ENCODE measurements at regions not wholly inside any gene's neighbourhood (a gene's known extent, or its start where the extent isn't known, plus 50 kb on each side); places are given as distances from the start of the nearest gene placed in this dataset.

GRCh38 chr16:72234387-72234786 is 62.4 kb upstream of the PMFBP1 start:
- no peaks in the 10 kb centered on the region for H3K36me3 ChIP-seq
- DNase-seq (no peak), ATAC-seq (no peak)
- H3K4me3 ChIP-seq: no peak overlapping the region
- no peaks in the 10 kb centered on the region for H3K4me1 ChIP-seq
- no peaks in the 10 kb centered on the region for H3K27me3 ChIP-seq
- H3K27ac ChIP-seq: no peak overlapping the region
- intact Hi-C loops (cut with DNase I): no loop called here
- no peak for TF ChIP-seq CTCF (IDR thresholded peaks at IDR 0.05)
- no peaks in the 10 kb centered on the region for H3K9me3 ChIP-seq

DNA sequence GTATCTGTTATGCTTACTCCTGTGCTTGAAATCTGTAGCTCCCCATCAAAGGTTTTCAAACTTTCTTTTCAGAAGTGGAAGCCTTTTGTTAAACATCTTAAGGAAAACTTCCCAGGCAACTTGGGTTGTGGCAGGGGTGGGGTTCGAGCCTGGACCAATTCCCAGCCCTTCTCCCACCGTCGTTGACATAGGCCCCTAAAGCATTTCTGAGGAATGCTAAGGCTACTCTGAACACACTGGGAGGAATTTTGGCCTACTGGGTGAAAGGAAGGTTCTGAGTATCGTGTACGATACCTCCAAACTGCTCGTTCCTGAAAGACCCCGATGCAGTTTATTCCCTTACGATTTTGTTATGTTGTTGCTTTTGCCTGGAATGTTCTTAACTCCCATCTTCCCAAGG is 56.1 kb upstream of the PMFBP1 start:
- DNase-seq (no peak), ATAC-seq (no peak)
- TF ChIP-seq CTCF (IDR thresholded peaks at IDR 0.05): no peak
- no peaks in the 10 kb centered on the region for H3K27me3 ChIP-seq
- intact Hi-C loops (cut with DNase I): no loop called here
- H3K27ac ChIP-seq: no peak overlapping the region
- no peak overlapping the region for H3K4me3 ChIP-seq
- H3K9me3 ChIP-seq: no peaks in the 10 kb centered on the region
- H3K36me3 ChIP-seq: no peaks in the 10 kb centered on the region
- no peaks in the 10 kb centered on the region for H3K4me1 ChIP-seq

- no peaks in the 10 kb centered on the region for H3K4me1 ChIP-seq
- TF ChIP-seq CTCF (IDR thresholded peaks at IDR 0.05): no peak
- H3K4me3 ChIP-seq: no peak overlapping the region
- no peaks in the 10 kb centered on the region for H3K36me3 ChIP-seq
- H3K27ac ChIP-seq: no peak overlapping the region
- no peak for ATAC-seq
- no peaks in the 10 kb centered on the region for H3K9me3 ChIP-seq
- DNase-seq: no peak
- intact Hi-C loops (cut with DNase I): no loop called here
- no peaks in the 10 kb centered on the region for H3K27me3 ChIP-seq
Measured at GRCh38 chr16:72226136-72226535, 54.2 kb upstream of the PMFBP1 start.

DNA sequence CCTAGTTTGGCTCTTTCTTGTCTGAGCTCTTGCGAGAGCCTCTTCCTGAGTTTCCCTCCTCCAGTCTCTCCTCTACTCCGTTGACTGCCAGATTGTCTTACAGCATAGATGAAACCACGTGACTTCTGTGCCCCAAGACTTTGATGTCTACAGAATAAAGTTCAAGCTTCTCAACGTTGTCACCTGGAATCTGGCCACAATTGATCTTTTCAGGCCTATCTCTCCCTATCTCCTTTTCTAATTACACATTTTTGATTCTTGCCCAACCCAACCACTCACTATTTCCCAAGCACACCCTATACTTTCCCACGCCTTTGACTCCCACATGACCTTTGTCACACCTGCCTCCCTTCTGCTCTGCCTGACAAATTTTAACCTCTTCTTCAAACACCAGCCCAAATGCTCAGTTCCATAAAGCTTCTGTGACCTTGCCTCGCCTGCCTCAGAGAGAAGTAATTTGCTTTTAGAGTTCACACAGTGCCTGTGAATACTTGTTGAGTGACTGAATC is 52.4 kb upstream of the PMFBP1 start:
- Histone ChIP-seq H3K27ac (no peak overlapping the region), H3K36me3 (no peaks in the 10 kb centered on the region), H3K4me3 (no peak overlapping the region), H3K4me1 (no peaks in the 10 kb centered on the region), H3K9me3 (no peaks in the 10 kb centered on the region), H3K27me3 (no peaks in the 10 kb centered on the region)
- intact Hi-C loops (cut with DNase I): no loop called here
- no peak for DNase-seq
- no peak for TF ChIP-seq CTCF (IDR thresholded peaks at IDR 0.05)
- ATAC-seq: no peak

DNA sequence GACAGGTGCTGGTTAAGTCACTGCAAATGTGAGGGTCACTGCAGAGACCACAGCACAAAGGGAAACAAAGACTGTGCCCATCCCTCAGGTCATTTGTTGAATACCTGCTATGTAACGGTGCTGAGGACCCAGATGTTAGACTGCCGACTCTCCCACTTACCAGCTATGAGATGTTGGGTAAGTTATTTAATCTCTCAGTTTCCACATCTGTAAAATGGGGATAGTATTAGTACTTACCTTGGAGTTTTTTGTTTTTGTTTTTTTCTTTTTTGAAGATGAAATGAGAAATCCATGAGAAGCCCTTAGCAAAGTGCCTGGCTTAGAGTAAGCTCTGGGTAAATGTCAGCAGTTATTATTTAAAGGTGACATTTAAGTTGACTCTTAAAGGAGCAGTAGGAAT is 50.5 kb upstream of the PMFBP1 start:
- TF ChIP-seq CTCF (IDR thresholded peaks at IDR 0.05): no peak
- Histone ChIP-seq H3K4me3 (no peak overlapping the region), H3K36me3 (no peaks in the 10 kb centered on the region), H3K27ac (no peak overlapping the region), H3K27me3 (no peaks in the 10 kb centered on the region), H3K9me3 (no peaks in the 10 kb centered on the region), H3K4me1 (no peaks in the 10 kb centered on the region)
- DNase-seq (no peak), ATAC-seq (no peak)
- intact Hi-C loops (cut with DNase I): no loop called here
